ENCODE measurements at regions not wholly inside any gene's neighbourhood (a gene's known extent, or its start where the extent isn't known, plus 50 kb on each side); places are given as distances from the start of the nearest gene placed in this dataset.
"Not testable (repeated sequence)": the region's sequence is repeated elsewhere in the genome, so short reads cannot be mapped to it uniquely, and the experiment has no call there.

DNA sequence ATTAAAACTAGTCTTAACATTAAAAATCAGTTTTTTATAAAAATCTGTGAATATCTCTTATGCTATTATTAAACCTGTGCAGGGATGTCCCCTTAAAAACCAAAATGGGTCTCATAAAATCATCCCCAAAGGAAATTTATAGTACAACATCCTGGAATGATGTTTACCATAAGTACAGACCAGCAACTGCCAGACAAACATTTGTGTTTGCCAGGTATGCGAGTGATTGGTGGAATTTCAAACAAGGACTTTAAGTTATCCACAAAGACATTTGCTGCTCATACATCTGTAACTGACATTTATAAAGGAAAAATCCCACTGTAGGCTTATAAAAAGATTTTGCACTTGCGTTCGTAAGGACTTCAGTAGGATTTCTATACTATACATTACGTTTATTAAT lies 1375.4 kb upstream of the WWC1 start:
- Mint-ChIP-seq H3K4me1 (no peaks in the 10 kb centered on the region), H3K4me3 (no peak overlapping the region), H3K9me3 (peaks cover 0 to 13% (median 4%) of the 10 kb centered on the region in 7 donors), H3K36me3 (no peaks in the 10 kb centered on the region), H3K27ac (no peak overlapping the region), H3K27me3 (ENCODE audit: low read depth in 3 of 3) (peaks cover 0 to under 1% (median 0%) of the 10 kb centered on the region in 3 donors)
- no peak overlapping the region for H3K27ac ChIP-seq (ENCODE audit: low read depth in 1 of 2, low read length in 2 of 2)
- no peak overlapping the region for H3K4me2 ChIP-seq (replicated peaks; ENCODE audit: extremely low read depth, low read length, poor library complexity, severe bottlenecking)
- no peak overlapping the region for H2AFZ ChIP-seq (ENCODE audit: insufficient read depth, low read depth, low read length, poor library complexity, severe bottlenecking)
- H3K36me3 ChIP-seq (replicated peaks in 1 of 2; ENCODE audit: control insufficient read depth in 1 of 2, insufficient read depth in 2 of 2, low read length in 2 of 2): no peaks in the 10 kb centered on the region
- TF ChIP-seq CTCF (IDR thresholded peaks at IDR 0.05): no peak
- intact Hi-C loops (cut with micrococcal nuclease): no loop called here
- no peak for DNase-seq
- no peak overlapping the region for H3K9ac ChIP-seq (ENCODE audit: insufficient read depth, low read length, poor library complexity, severe bottlenecking)
- H3K79me2 ChIP-seq (ENCODE audit: insufficient read depth, low read length): no peaks in the 10 kb centered on the region
- no peak overlapping the region for H3K4me3 ChIP-seq (replicated peaks in 1 of 3; ENCODE audit: low read depth in 2 of 3, low read length in 3 of 3)
- no peaks in the 10 kb centered on the region for H3K9me3 ChIP-seq (replicated peaks in 1 of 2; ENCODE audit: control insufficient read depth in 1 of 2, insufficient read depth in 1 of 2, low read length in 2 of 2)
- H3K27me3 ChIP-seq (ENCODE audit: control insufficient read depth in 2 of 2, insufficient read depth in 2 of 2, low read length in 2 of 2): no peaks in the 10 kb centered on the region
- H4K20me1 ChIP-seq (ENCODE audit: insufficient read depth, low read length): no peaks in the 10 kb centered on the region
- no CpG with 5 or more reads among the region's 4 CpGs for WGBS (ENCODE audit: insufficient coverage)
- no peaks in the 10 kb centered on the region for H3K4me1 ChIP-seq (ENCODE audit: control insufficient read depth in 1 of 2, insufficient read depth in 2 of 2, low read length in 2 of 2)

DNA sequence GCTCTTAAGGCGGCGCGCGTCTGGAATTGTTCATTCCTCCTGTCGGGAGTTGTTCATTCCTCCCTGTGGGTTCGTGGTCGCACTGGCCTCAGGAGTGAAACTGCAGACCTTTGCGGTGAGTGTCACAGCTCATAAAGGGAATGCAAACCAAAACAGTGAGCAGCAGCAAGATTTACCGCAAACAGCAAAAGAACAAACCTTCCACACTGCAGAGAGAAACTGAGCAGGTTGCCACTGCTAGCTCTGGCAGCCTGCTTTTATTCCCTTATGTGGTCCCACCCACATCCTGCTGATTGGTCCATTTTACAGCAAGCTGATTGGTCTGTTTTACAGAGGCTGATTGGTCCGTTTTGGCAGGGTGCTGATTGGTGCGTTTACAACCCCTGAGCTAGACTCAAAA lies 1365.3 kb upstream of the WWC1 start:
- peaks cover 9 to 29% (median 18%) of the 10 kb centered on the region in 7 donors for H3K9me3 Mint-ChIP-seq
- H2AFZ ChIP-seq (ENCODE audit: insufficient read depth, low read depth, low read length, poor library complexity, severe bottlenecking): no peak overlapping the region
- no peaks in the 10 kb centered on the region for H3K79me2 ChIP-seq (ENCODE audit: insufficient read depth, low read length)
- no peak overlapping the region for H3K27ac Mint-ChIP-seq
- no peak overlapping the region for H3K9ac ChIP-seq (ENCODE audit: insufficient read depth, low read length, poor library complexity, severe bottlenecking)
- no peak for DNase-seq
- H3K4me1 ChIP-seq (ENCODE audit: control insufficient read depth in 1 of 2, insufficient read depth in 2 of 2, low read length in 2 of 2): no peaks in the 10 kb centered on the region
- H3K27me3 Mint-ChIP-seq (ENCODE audit: low read depth in 3 of 3): peaks cover 0 to 4% (median 0%) of the 10 kb centered on the region in 3 donors
- no peak for TF ChIP-seq CTCF (IDR thresholded peaks at IDR 0.05)
- no peaks in the 10 kb centered on the region for H3K27me3 ChIP-seq (ENCODE audit: control insufficient read depth in 2 of 2, insufficient read depth in 2 of 2, low read length in 2 of 2)
- no peak overlapping the region for H3K27ac ChIP-seq (ENCODE audit: low read depth in 1 of 2, low read length in 2 of 2)
- H3K4me3 Mint-ChIP-seq: no peak overlapping the region
- H3K4me3 ChIP-seq (replicated peaks in 1 of 3; ENCODE audit: low read depth in 2 of 3, low read length in 3 of 3): no peak overlapping the region
- no peaks in the 10 kb centered on the region for H4K20me1 ChIP-seq (ENCODE audit: insufficient read depth, low read length)
- no peak overlapping the region for H3K4me2 ChIP-seq (replicated peaks; ENCODE audit: extremely low read depth, low read length, poor library complexity, severe bottlenecking)
- H3K36me3 ChIP-seq (replicated peaks in 1 of 2; ENCODE audit: control insufficient read depth in 1 of 2, insufficient read depth in 2 of 2, low read length in 2 of 2): no peaks in the 10 kb centered on the region
- peaks cover 20 to 29% of the 10 kb centered on the region in 2 donors for H3K9me3 ChIP-seq (replicated peaks in 1 of 2; ENCODE audit: control insufficient read depth in 1 of 2, insufficient read depth in 1 of 2, low read length in 2 of 2)
- H3K36me3 Mint-ChIP-seq: no peaks in the 10 kb centered on the region
- no peaks in the 10 kb centered on the region for H3K4me1 Mint-ChIP-seq
- intact Hi-C loops (cut with micrococcal nuclease): no loop called here
- WGBS (ENCODE audit: insufficient coverage): 95% methylated on average over 9 of the region's 11 CpGs

DNA sequence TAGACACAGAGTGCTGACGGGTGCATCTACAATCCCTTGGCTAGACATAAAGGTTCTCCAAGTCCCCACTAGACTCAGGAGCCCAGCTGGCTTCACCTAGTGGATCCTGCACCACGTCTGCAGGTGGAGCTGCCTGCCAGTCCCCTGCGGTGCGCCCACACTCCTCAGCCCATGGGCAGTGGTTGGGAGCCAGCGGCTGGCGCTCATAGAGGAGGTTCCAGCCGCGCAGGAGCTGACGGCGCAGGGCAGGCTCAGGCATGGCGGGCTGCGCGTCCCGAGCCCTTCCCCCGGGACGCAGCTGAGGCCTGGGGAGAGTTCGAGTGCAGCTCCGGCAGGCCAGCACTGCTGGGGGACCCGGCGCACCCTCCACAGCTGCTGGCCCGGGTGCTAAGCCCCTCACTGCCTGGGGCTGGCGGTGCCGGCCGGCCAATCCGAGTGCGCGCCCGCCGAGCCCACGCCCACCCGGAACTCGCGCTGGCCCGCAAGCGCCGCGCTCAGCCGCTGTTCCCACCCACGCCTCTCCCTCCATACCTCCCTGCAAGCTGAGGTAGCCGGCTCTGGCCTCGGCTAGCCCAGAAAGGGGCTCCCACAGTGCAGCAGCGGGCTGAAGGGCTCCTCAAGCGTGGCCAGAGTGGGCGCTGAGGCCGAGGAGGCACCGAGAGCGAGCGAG lies 1364.5 kb upstream of the WWC1 start:
- H2AFZ ChIP-seq (ENCODE audit: insufficient read depth, low read depth, low read length, poor library complexity, severe bottlenecking); H3K27ac Mint-ChIP-seq; H3K36me3 Mint-ChIP-seq; H3K36me3 ChIP-seq (replicated peaks in 1 of 2; ENCODE audit: control insufficient read depth in 1 of 2, insufficient read depth in 2 of 2, low read length in 2 of 2); H3K27ac ChIP-seq (ENCODE audit: low read depth in 1 of 2, low read length in 2 of 2); H3K4me3 Mint-ChIP-seq; H3K79me2 ChIP-seq (ENCODE audit: insufficient read depth, low read length); H4K20me1 ChIP-seq (ENCODE audit: insufficient read depth, low read length); intact Hi-C loops (cut with micrococcal nuclease); H3K27me3 Mint-ChIP-seq (ENCODE audit: low read depth in 3 of 3); H3K4me1 ChIP-seq (ENCODE audit: control insufficient read depth in 1 of 2, insufficient read depth in 2 of 2, low read length in 2 of 2); H3K27me3 ChIP-seq (ENCODE audit: control insufficient read depth in 2 of 2, insufficient read depth in 2 of 2, low read length in 2 of 2); H3K4me1 Mint-ChIP-seq; H3K4me3 ChIP-seq (replicated peaks in 1 of 3; ENCODE audit: low read depth in 2 of 3, low read length in 3 of 3); H3K4me2 ChIP-seq (replicated peaks; ENCODE audit: extremely low read depth, low read length, poor library complexity, severe bottlenecking); DNase-seq; H3K9ac ChIP-seq (ENCODE audit: insufficient read depth, low read length, poor library complexity, severe bottlenecking): not testable (repeated sequence)
- H3K9me3 ChIP-seq (replicated peaks in 1 of 2; ENCODE audit: control insufficient read depth in 1 of 2, insufficient read depth in 1 of 2, low read length in 2 of 2): peaks cover 21 to 28% of the 10 kb centered on the region in 2 donors
- 98% methylated on average over 24 of the region's 48 CpGs for WGBS (ENCODE audit: insufficient coverage)
- H3K9me3 Mint-ChIP-seq: peaks cover 10 to 30% (median 22%) of the 10 kb centered on the region in 7 donors

Measured in CD14-positive monocyte (primary cell).